ENCODE measurements at regions not wholly inside any gene's neighbourhood (a gene's known extent, or its start where the extent isn't known, plus 50 kb on each side); places are given as distances from the start of the nearest gene placed in this dataset.

DNA sequence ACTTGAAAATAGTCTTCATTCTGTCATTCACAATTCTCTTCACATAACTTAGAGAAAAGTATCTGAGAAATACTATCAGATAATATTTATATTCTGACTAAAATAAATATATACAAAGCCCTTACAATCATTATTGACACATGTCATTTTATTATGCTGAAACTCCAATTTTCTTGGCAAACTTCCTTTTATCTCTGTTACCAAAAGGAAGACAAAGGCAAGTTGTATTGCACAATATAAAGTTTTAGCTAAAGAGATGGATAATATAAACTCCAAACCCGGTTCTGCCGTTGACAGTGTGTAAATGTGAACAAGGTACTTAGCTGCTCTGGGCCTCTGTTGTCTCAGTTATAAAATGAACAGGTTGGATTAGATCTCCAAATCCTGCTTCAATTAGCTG is 99.0 kb upstream of the MDFIC start:
- TF ChIP-seq, protein P1, sequence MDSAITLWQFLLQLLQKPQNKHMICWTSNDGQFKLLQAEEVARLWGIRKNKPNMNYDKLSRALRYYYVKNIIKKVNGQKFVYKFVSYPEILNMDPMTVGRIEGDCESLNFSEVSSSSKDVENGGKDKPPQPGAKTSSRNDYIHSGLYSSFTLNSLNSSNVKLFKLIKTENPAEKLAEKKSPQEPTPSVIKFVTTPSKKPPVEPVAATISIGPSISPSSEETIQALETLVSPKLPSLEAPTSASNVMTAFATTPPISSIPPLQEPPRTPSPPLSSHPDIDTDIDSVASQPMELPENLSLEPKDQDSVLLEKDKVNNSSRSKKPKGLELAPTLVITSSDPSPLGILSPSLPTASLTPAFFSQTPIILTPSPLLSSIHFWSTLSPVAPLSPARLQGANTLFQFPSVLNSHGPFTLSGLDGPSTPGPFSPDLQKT (IDR thresholded peaks at IDR 0.05; ENCODE audit: borderline replicate concordance, low read depth, low read length) = no peak
- no peak for TF ChIP-seq YY1 (tag by site-specific recombination; IDR thresholded peaks at IDR 0.05)
- TF ChIP-seq MYNN (tag by site-specific recombination; IDR thresholded peaks at IDR 0.05; ENCODE audit: borderline replicate concordance) = no peak
- no peak for TF ChIP-seq TRIM28 (IDR thresholded peaks at IDR 0.05; ENCODE audit: borderline replicate concordance, low read length)
- TF ChIP-seq ZBTB7A (tag by site-specific recombination; IDR thresholded peaks at IDR 0.05; ENCODE audit: low read depth) = no peak
- no peak for TF ChIP-seq ZNF777 (tag by site-specific recombination; IDR thresholded peaks at IDR 0.05; ENCODE audit: borderline replicate concordance)
- TF ChIP-seq, protein P2, sequence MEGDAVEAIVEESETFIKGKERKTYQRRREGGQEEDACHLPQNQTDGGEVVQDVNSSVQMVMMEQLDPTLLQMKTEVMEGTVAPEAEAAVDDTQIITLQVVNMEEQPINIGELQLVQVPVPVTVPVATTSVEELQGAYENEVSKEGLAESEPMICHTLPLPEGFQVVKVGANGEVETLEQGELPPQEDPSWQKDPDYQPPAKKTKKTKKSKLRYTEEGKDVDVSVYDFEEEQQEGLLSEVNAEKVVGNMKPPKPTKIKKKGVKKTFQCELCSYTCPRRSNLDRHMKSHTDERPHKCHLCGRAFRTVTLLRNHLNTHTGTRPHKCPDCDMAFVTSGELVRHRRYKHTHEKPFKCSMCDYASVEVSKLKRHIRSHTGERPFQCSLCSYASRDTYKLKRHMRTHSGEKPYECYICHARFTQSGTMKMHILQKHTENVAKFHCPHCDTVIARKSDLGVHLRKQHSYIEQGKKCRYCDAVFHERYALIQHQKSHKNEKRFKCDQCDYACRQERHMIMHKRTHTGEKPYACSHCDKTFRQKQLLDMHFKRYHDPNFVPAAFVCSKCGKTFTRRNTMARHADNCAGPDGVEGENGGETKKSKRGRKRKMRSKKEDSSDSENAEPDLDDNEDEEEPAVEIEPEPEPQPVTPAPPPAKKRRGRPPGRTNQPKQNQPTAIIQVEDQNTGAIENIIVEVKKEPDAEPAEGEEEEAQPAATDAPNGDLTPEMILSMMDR (tag by site-specific recombination; IDR thresholded peaks at IDR 0.05) = no peak
- no peak for TF ChIP-seq PRDM1 (tag by site-specific recombination; IDR thresholded peaks at IDR 0.05)
- TF ChIP-seq, protein P3, sequence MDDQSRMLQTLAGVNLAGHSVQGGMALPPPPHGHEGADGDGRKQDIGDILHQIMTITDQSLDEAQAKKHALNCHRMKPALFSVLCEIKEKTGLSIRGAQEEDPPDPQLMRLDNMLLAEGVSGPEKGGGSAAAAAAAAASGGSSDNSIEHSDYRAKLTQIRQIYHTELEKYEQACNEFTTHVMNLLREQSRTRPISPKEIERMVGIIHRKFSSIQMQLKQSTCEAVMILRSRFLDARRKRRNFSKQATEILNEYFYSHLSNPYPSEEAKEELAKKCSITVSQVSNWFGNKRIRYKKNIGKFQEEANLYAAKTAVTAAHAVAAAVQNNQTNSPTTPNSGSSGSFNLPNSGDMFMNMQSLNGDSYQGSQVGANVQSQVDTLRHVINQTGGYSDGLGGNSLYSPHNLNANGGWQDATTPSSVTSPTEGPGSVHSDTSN (CRISPR knock-in tag; IDR thresholded peaks at IDR 0.05) = no peak
- no peak for TF ChIP-seq ZNF707 (tag by site-specific recombination; IDR thresholded peaks at IDR 0.05)
- no peak for TF ChIP-seq ZNF366 (tag by site-specific recombination; conservative IDR thresholded peaks at IDR 0.05)
- no peak for TF ChIP-seq ZNF610 (tag by site-specific recombination; IDR thresholded peaks at IDR 0.05; ENCODE audit: borderline replicate concordance)

Measured in HEK293 (cell line).